Heart right ventricle (tissue), 16 donors: ENCODE measurements at regions not wholly inside any gene's neighbourhood (a gene's known extent, or its start where the extent isn't known, plus 50 kb on each side); places are given as distances from the start of the nearest gene placed in this dataset.

Source experiments
- ATAC-seq, 8 donors: fragments of 200-7000 bp; cut with Tn5 transposase; one replicate each; pipeline ENCODE4 v1.9.1; 2020; ENCODE audit warnings: mild to moderate bottlenecking in 8 of 8, moderate library complexity in 8 of 8, moderate number of reproducible peaks in 1 of 8
- DNase-seq, 2 donors: peaks; one replicate each; pipeline ENCODE4 v3.0.0-alpha.2; 2020
- H3K27ac ChIP-seq, 10 donors: fragments of 200-600 bp; sonication (generic) in 2 of 10; one replicate each; pipeline versions ENCODE4 v1.5.0 to v1.8.0; 2020 to 2022; ENCODE audit warnings: mild to moderate bottlenecking in 3 of 10
- H3K27me3 ChIP-seq, 7 donors: fragments of 200-600 bp; one replicate each; pipeline ENCODE4 v1.8.0; 2021 to 2022; ENCODE audit warnings: mild to moderate bottlenecking in 2 of 7
- H3K36me3 ChIP-seq, 9 donors: fragments of 200-600 bp; sonication (generic) in 1 of 9; one replicate each; pipeline versions ENCODE4 v1.5.0 to v1.8.0; 2020 to 2022; ENCODE audit warnings: mild to moderate bottlenecking in 2 of 9
- H3K4me1 ChIP-seq, 9 donors: fragments of 200-600 bp; sonication (generic) in 1 of 9; one replicate each; pipeline versions ENCODE4 v1.5.0 to v1.8.0; 2020 to 2022; ENCODE audit warnings: mild to moderate bottlenecking in 4 of 9
- H3K4me3 ChIP-seq, 10 donors: fragments of 200-600 bp; sonication (generic) in 2 of 10; one replicate each; pipeline versions ENCODE4 v1.5.0 to v1.8.0; 2020 to 2022; ENCODE audit warnings: mild to moderate bottlenecking in 7 of 10, moderate library complexity in 2 of 10
- H3K9me3 ChIP-seq, 11 donors: fragments of 200-600 bp in 10 of 11; sonication (generic) in 2 of 11; one replicate each; pipeline versions ENCODE4 v1.5.0 to v1.8.0; 2013 to 2022; ENCODE audit warnings: mild to moderate bottlenecking in 2 of 11, control low read depth in 1 of 11, moderate library complexity in 1 of 11
- WGBS, 2 donors: extraction: QIAGEN DNeasy Blood & Tissue Kit; methylation state at CpG; one replicate each; pipeline ENCODE4 v1.1.7; 2013; ENCODE audit warnings: inconsistent platforms in 1 of 2; 5-methylcytosine and 5-hydroxymethylcytosine counted together
- intact Hi-C, 10 donors: fragments of 100-400 bp; cut with DNase I; formaldehyde crosslinking; loops; one replicate each; pipeline versions ENCODE4 v1.11.1 to v1.14.2; 2022
- TF ChIP-seq, protein P1 (sequence below), 9 donors: fragments of 200-600 bp; sonication (generic) in 2 of 9; IDR thresholded peaks; one replicate each; pipeline versions ENCODE4 v1.5.0 to v1.8.0; 2021 to 2022; ENCODE audit warnings: antibody characterized with exemption in 9 of 9, mild to moderate bottlenecking in 5 of 9, moderate library complexity in 1 of 9
- donor health status: Arrhythmogenic right ventricular cardiomyopathy.
- donor health status: ischemic (EF 13 %, LVEDD 7.1; RV severe dilation, severe dysfunction).
- donor health status: healthy with polysubstance abuse.
- donor health status: DM: no; HTN: yes; CAD: no.
- donor health status: DM: no; HTN: no; CAD: no.
- donor health status: ischemic (EF 25% LVEDD 6.9; RV normal size, moderate dysfunction).
- donor health status: ischemic (EF 25% LVEDD 5.7; RV mildly dilated, moderate dysfunction).
- donor health status: healthy.
- donor health status: DM: yes; HTN: yes; CAD: no.
- donor health status: Ischemic cardiomyopathy.
- donor health status: ischemic (EF 35%, LVEDD 5.7; RV mildly dilated, moderate dysfunction).
- donor health status: nonischemic (EF 11% LVEDD 7.7; RV severe dilation, severe dysfunction).
- donor health status: DM: yes; HTN: yes; CAD: no.
- donor health status: PGD.
- donor health status: ischemic (EF 29% LVEDD 5.4; RV normal size, mild dysfunction).
- donor health status: nonischemic (EF 23%, LVEDD 6.1; RV moderate dilation, normal function).

- no peak overlapping the region for H3K27ac ChIP-seq
- intact Hi-C loops, result no loop called here
- no peak overlapping the region for H3K4me3 ChIP-seq
- H3K36me3 ChIP-seq, result no peaks in the 10 kb centered on the region
- TF ChIP-seq, protein P1, sequence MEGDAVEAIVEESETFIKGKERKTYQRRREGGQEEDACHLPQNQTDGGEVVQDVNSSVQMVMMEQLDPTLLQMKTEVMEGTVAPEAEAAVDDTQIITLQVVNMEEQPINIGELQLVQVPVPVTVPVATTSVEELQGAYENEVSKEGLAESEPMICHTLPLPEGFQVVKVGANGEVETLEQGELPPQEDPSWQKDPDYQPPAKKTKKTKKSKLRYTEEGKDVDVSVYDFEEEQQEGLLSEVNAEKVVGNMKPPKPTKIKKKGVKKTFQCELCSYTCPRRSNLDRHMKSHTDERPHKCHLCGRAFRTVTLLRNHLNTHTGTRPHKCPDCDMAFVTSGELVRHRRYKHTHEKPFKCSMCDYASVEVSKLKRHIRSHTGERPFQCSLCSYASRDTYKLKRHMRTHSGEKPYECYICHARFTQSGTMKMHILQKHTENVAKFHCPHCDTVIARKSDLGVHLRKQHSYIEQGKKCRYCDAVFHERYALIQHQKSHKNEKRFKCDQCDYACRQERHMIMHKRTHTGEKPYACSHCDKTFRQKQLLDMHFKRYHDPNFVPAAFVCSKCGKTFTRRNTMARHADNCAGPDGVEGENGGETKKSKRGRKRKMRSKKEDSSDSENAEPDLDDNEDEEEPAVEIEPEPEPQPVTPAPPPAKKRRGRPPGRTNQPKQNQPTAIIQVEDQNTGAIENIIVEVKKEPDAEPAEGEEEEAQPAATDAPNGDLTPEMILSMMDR (IDR thresholded peaks at IDR 0.05), result no peak
- H3K4me1 ChIP-seq, result no peaks in the 10 kb centered on the region
- DNase-seq (no peak), ATAC-seq (no peak)
- H3K27me3 ChIP-seq, result no peaks in the 10 kb centered on the region
- H3K9me3 ChIP-seq, result peaks cover 0 to 9% (median 0%) of the 10 kb centered on the region in 11 donors
Observed at GRCh38 chr12:24143928-24144327, 194.5 kb upstream of the SOX5 start.

GRCh38 chr12:24139035-24139434 is 189.6 kb upstream of the SOX5 start:
- ATAC-seq (no peak), DNase-seq (no peak)
- Histone ChIP-seq H3K9me3 (peaks cover 0 to 3% (median 0%) of the 10 kb centered on the region in 11 donors), H3K27me3 (no peaks in the 10 kb centered on the region), H3K36me3 (no peaks in the 10 kb centered on the region), H3K4me3 (no peak overlapping the region), H3K27ac (no peak overlapping the region), H3K4me1 (no peaks in the 10 kb centered on the region)
- 93 to 94% methylated on average over 9 of the region's 9 CpGs for WGBS, 2 donors
- TF ChIP-seq, protein P1 (IDR thresholded peaks at IDR 0.05), result no peak
- intact Hi-C loops, result no loop called here

DNA sequence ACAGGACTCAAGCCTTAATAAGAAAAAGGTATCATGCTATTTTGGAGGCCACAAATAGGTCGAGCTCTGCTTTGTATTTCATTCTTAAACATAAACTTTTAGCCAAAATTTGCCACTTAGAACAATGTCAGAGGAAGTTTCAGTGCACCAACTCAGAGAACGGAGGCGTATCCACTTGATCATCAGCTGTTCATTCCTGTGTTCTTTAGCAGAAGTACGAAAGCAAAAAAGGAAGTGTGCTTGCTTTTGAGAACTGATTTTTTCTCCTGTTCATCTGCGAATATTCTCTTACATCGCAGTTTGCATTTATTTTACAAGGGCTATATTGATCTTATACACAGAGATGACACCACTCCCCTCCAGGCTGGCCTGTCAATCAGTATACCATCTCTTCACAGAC is 188.6 kb upstream of the SOX5 start:
- WGBS, 2 donors, result 83 to 84% methylated on average over 6 of the region's 6 CpGs
- Histone ChIP-seq H3K4me1 (no peaks in the 10 kb centered on the region), H3K27me3 (no peaks in the 10 kb centered on the region), H3K4me3 (no peak overlapping the region), H3K36me3 (no peaks in the 10 kb centered on the region), H3K27ac (no peak overlapping the region), H3K9me3 (no peaks in the 10 kb centered on the region)
- intact Hi-C loops, result no loop called here
- DNase-seq, result no peak
- ATAC-seq, result no peak
- TF ChIP-seq, protein P1 (IDR thresholded peaks at IDR 0.05), result no peak

GRCh38 chr12:24135158-24135850 is 185.8 kb upstream of the SOX5 start:
- TF ChIP-seq, protein P1 (IDR thresholded peaks at IDR 0.05), result no peak

More at GRCh38 chr12:24135158-24135850, 185.8 kb upstream of the SOX5 start:
- DNase-seq (no peak), ATAC-seq (no peak)
- intact Hi-C loops, result no loop called here
- Histone ChIP-seq H3K4me1 (no peaks in the 10 kb centered on the region), H3K27me3 (no peaks in the 10 kb centered on the region), H3K4me3 (no peak overlapping the region), H3K9me3 (no peaks in the 10 kb centered on the region), H3K36me3 (no peaks in the 10 kb centered on the region), H3K27ac (no peak overlapping the region)
- 56 to 58% methylated on average over 5 of the region's 5 CpGs for WGBS, 2 donors
